ENCODE measurements at regions not wholly inside any gene's neighbourhood (a gene's known extent, or its start where the extent isn't known, plus 50 kb on each side); places are given as distances from the start of the nearest gene placed in this dataset.

DNA sequence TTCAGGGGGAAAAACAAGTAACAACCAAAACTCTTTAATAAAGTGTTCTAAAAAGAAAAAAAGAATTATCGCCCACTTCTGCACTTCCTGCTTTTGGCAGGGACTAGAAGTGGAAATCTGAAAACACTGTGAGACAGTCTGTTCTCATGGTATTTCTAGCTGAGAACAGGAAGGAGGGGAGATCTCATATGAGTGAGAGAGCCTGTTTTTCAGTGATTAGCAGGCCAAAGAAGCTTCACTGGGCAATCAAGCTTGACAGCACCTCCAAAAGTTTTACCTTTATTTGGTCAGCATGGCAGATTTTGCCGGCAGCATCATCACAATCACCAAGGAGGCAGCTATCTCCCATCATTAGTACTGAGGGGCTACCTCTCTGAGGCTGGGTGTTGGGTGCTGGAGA, 79.5 kb upstream of the ATXN1 start:
- Histone ChIP-seq H3K79me2 (ENCODE audit: control insufficient read depth, insufficient read depth, low read length, unreplicated experiment) (no peaks in the 10 kb centered on the region), H3K36me3 (ENCODE audit: insufficient read depth, low read length) (no peaks in the 10 kb centered on the region), H3K4me1 (ENCODE audit: control insufficient read depth, insufficient read depth, low read length, unreplicated experiment) (peaks cover 7% of the 10 kb centered on the region), H2AFZ (ENCODE audit: low read length, unreplicated experiment) (no peak overlapping the region), H3K4me3 (ENCODE audit: low read depth, low read length) (no peak overlapping the region), H3K27me3 (ENCODE audit: insufficient read depth, low read length) (no peaks in the 10 kb centered on the region), H3K27ac (ENCODE audit: low read depth, low read length) (no peak overlapping the region)

DNA sequence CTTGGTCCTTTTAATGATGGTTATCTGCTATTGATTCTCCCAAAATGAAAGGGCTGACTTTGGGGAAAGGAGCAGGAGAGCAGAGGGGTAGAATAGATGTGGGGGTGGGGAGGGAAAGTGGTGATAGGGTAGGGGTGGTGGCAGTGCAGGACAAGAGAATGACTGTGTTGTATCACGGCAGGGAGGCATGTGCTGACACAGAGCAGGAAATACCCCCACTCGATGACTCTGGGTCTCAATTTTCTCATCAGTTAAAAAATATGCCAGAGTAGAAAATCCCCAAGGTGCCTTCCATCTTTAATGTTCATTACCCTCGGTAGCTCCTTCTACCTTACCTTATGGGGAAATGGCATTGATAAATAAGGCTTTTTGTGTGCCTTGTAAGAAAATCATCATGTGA, 79.0 kb upstream of the ATXN1 start:
- Histone ChIP-seq H3K79me2 (ENCODE audit: control insufficient read depth, insufficient read depth, low read length, unreplicated experiment) (no peaks in the 10 kb centered on the region), H3K27ac (ENCODE audit: low read depth, low read length) (no peak overlapping the region), H2AFZ (ENCODE audit: low read length, unreplicated experiment) (no peak overlapping the region), H3K36me3 (ENCODE audit: insufficient read depth, low read length) (no peaks in the 10 kb centered on the region), H3K27me3 (ENCODE audit: insufficient read depth, low read length) (no peaks in the 10 kb centered on the region), H3K4me3 (ENCODE audit: low read depth, low read length) (no peak overlapping the region), H3K4me1 (ENCODE audit: control insufficient read depth, insufficient read depth, low read length, unreplicated experiment) (peaks cover 7% of the 10 kb centered on the region)

DNA sequence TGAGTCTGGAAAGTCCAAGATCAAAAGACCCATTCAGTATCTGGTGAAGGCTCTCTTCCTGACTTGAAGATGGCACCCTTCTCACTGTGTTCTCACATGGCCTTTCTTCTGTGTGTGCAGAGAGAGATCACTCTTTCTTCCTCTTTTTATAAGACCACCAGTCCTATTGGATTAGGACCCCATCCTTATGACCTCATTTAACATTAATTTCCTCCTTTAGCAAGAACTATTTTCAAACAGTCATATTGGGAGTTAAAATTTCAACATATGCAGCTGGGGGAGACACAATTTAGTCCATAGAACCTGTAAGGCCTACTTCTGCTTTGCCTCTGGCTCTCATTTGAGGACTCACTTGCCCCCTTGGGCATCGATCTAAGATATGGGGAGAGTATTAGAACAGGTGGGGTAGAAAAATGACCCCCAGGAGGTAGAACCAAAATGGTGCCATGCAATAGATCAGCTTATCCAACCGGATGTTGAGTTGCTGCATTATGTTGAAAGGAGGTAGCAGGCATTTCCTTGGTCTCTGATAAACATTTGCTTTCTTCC, 78.4 kb upstream of the ATXN1 start:
- Histone ChIP-seq H3K4me1 (ENCODE audit: control insufficient read depth, insufficient read depth, low read length, unreplicated experiment) (peaks cover 7% of the 10 kb centered on the region), H2AFZ (ENCODE audit: low read length, unreplicated experiment) (no peak overlapping the region), H3K27ac (ENCODE audit: low read depth, low read length) (no peak overlapping the region), H3K36me3 (ENCODE audit: insufficient read depth, low read length) (no peaks in the 10 kb centered on the region), H3K4me3 (ENCODE audit: low read depth, low read length) (no peak overlapping the region), H3K27me3 (ENCODE audit: insufficient read depth, low read length) (no peaks in the 10 kb centered on the region), H3K79me2 (ENCODE audit: control insufficient read depth, insufficient read depth, low read length, unreplicated experiment) (no peaks in the 10 kb centered on the region)

DNA sequence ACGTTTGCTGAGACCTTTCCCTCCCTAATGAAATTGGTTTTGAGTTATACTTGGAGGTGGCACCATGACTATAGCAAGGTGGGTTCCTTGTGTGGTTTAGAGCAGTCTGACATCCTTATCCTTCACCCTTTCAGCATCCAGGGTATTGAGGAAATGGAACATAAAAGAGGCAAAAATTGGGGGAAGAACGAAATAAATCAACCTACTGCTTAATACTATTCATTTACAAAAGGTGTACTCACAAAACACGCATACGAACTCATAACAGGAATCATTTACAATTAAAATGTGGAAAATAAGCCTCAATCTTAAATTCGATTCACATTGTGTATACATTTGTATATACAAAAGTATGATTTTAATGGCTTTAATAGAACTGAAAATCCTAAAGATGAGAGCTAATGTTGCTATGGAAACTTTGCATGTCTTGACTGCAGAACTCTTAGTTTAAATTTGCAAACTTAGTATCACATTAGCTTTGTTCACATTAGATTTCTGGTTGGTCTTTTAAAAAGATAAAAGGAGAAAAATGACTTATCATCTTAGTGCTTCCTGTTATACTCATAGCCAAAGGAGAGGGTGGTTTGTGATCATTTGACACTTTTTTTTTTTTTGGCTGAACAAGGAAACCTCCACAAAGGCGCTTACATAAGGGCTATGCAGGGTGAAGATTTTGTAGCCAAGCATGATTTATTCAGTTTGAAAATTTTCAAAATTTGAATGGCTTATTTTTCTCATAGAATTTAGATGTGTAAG, 76.1 kb upstream of the ATXN1 start:
- H3K4me1 ChIP-seq (ENCODE audit: control insufficient read depth, insufficient read depth, low read length, unreplicated experiment) = peaks cover 7% of the 10 kb centered on the region
- H3K79me2 ChIP-seq (ENCODE audit: control insufficient read depth, insufficient read depth, low read length, unreplicated experiment) = no peaks in the 10 kb centered on the region
- H3K36me3 ChIP-seq (ENCODE audit: insufficient read depth, low read length) = no peaks in the 10 kb centered on the region
- H3K4me3 ChIP-seq (ENCODE audit: low read depth, low read length) = no peak overlapping the region
- no peaks in the 10 kb centered on the region for H3K27me3 ChIP-seq (ENCODE audit: insufficient read depth, low read length)
- H2AFZ ChIP-seq (ENCODE audit: low read length, unreplicated experiment) = peak overlapping the region; percentile 94
- H3K27ac ChIP-seq (ENCODE audit: low read depth, low read length) = no peak overlapping the region

DNA sequence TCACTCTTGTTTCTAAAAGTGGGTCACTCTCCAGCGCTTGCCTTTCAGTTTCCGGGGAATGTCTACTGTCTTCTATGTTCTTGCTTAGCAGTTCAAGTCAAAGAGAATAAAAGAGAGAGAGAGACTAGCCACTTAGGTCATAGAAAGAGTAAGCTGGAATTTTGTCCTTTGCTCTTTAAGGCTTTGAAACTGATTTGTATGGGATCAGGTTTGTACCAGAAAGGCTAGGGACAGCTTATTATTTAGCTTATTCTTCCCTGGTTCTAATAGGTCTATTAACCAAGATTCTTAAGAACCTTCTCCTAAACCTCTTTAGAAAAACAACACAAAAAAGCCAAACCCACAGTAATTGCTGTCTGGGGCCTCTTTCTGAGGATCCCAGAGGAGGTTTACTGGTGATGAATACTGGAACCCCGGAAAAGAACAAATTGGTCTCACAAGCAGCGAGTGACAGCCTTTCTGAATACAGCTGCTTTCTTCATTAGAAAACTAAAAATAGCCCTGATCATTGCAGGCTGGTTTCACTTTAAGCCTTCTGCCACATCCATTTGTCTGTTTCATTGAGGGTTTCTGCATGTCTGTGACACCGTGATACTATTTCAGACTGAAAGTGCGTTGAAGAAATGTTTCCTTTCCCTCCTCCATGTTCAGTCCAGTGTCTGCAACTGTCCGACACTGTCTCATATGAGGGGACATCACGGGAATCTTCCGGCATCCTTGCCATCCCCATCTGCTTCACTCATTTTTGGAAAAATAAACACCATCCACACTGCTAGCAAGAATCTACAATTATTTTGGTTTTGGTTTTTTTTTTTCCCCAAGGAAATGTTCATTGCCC, 75.1 kb upstream of the ATXN1 start:
- no peaks in the 10 kb centered on the region for H3K27me3 ChIP-seq (ENCODE audit: insufficient read depth, low read length)
- no peaks in the 10 kb centered on the region for H3K79me2 ChIP-seq (ENCODE audit: control insufficient read depth, insufficient read depth, low read length, unreplicated experiment)
- H3K4me1 ChIP-seq (ENCODE audit: control insufficient read depth, insufficient read depth, low read length, unreplicated experiment) = peaks cover 7% of the 10 kb centered on the region
- H3K27ac ChIP-seq (ENCODE audit: low read depth, low read length) = no peak overlapping the region
- H3K4me3 ChIP-seq (ENCODE audit: low read depth, low read length) = peak overlapping the region; percentile 72
- H2AFZ ChIP-seq (ENCODE audit: low read length, unreplicated experiment) = peak overlapping the region; percentile 94
- no peaks in the 10 kb centered on the region for H3K36me3 ChIP-seq (ENCODE audit: insufficient read depth, low read length)

DNA sequence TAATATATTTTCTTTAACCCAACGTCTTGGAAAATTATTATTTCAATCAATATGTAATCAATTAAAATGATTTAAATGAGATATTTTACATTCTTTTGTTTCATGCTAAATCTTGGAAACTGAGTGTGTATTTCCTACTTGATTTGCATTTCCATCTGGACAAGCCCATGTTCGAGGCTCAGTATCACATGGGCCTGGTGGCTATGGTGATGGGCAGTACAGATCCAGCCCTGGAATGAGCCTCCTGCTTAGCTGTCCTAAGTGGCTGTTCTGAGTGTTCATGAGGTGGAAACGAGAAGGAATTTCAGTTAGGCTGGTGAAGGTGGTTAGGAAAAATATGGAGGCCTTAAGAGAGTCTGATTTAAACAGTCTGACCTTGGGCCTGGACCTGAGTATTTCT, 73.0 kb upstream of the ATXN1 start:
- H3K4me3 ChIP-seq (ENCODE audit: low read depth, low read length) = no peak overlapping the region
- peaks cover 7% of the 10 kb centered on the region for H3K4me1 ChIP-seq (ENCODE audit: control insufficient read depth, insufficient read depth, low read length, unreplicated experiment)
- H3K36me3 ChIP-seq (ENCODE audit: insufficient read depth, low read length) = no peaks in the 10 kb centered on the region
- no peaks in the 10 kb centered on the region for H3K79me2 ChIP-seq (ENCODE audit: control insufficient read depth, insufficient read depth, low read length, unreplicated experiment)
- H3K27me3 ChIP-seq (ENCODE audit: insufficient read depth, low read length) = no peaks in the 10 kb centered on the region
- no peak overlapping the region for H2AFZ ChIP-seq (ENCODE audit: low read length, unreplicated experiment)
- no peak overlapping the region for H3K27ac ChIP-seq (ENCODE audit: low read depth, low read length)

DNA sequence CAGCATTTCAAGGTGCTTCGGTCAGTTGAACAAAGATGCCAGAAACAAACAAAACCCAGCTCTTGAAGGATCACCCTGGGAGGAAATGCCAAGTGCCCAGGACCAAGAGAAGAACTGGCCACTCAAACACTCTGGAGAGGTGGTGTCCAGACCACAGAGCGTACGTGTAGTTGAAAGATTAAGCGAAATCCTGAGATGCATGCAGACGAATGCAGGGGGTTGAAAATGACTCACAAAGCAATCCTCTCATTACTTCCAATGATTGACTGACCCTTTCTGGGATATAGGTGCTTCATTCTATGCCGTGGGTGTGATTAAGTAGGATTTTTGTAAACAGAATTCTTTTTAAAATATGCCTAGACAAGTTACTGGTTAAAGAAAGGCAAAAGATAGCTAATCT, 71.5 kb upstream of the ATXN1 start:
- Histone ChIP-seq H3K27me3 (ENCODE audit: insufficient read depth, low read length) (no peaks in the 10 kb centered on the region; the same call in 1 of the 2 replicates), H3K79me2 (ENCODE audit: control insufficient read depth, insufficient read depth, low read length, unreplicated experiment) (no peaks in the 10 kb centered on the region), H3K4me3 (ENCODE audit: low read depth, low read length) (no peak overlapping the region), H3K27ac (ENCODE audit: low read depth, low read length) (no peak overlapping the region), H3K4me1 (ENCODE audit: control insufficient read depth, insufficient read depth, low read length, unreplicated experiment) (peaks cover 7% of the 10 kb centered on the region), H2AFZ (ENCODE audit: low read length, unreplicated experiment) (no peak overlapping the region), H3K36me3 (ENCODE audit: insufficient read depth, low read length) (no peaks in the 10 kb centered on the region)

DNA sequence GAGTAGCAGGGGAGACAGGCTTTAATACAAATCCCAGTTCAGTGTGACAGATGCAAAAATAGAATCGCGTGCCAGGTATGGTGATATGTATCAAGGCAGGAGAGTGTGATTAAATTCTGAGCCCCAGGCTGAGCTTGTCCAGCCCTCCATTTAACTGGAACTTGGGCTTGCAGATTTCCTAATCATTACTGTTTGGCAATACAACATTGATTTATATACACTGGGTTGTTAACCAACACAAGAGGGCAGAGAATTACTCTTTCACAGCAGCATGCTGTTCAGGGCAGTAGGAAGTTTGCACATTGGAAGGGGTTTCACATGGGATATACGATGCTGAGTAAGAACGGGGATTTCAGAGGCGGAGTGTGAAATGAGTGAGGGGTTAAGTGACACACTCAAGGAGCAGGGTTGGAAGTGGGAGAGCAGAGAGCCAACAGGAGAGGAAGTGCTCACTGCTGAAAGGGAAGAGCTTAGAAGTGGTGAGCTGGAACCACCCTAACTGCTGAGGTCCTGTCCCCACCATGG, 70.8 kb upstream of the ATXN1 start:
- H3K27me3 ChIP-seq (ENCODE audit: insufficient read depth, low read length) = no peaks in the 10 kb centered on the region; the same call in 1 of the 2 replicates
- no peaks in the 10 kb centered on the region for H3K36me3 ChIP-seq (ENCODE audit: insufficient read depth, low read length)
- no peaks in the 10 kb centered on the region for H3K79me2 ChIP-seq (ENCODE audit: control insufficient read depth, insufficient read depth, low read length, unreplicated experiment)
- no peak overlapping the region for H3K4me3 ChIP-seq (ENCODE audit: low read depth, low read length)
- H3K4me1 ChIP-seq (ENCODE audit: control insufficient read depth, insufficient read depth, low read length, unreplicated experiment) = peaks cover 7% of the 10 kb centered on the region
- H2AFZ ChIP-seq (ENCODE audit: low read length, unreplicated experiment) = no peak overlapping the region
- no peak overlapping the region for H3K27ac ChIP-seq (ENCODE audit: low read depth, low read length)

DNA sequence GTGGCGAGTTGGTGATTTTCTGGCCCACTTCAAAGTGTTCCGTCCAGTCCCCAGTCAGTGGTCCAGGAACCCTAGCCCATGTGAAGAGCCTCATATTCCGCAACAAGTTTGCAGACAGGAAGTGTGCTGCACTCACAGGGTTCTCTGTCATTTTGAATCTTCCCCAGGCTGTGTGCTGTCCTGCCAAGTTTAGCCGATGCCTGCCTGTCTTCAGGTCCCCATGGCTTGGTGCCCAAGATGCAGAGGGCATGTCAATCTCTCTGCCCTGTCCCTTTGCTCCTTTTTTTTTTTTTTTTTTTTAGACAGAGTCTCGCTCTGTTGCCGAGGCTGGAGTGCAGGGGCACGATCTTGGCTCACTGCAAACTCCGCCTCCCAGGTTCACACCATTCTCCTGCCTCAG, 69.9 kb upstream of the ATXN1 start:
- Histone ChIP-seq H3K36me3 (ENCODE audit: insufficient read depth, low read length) (no peaks in the 10 kb centered on the region), H3K4me3 (ENCODE audit: low read depth, low read length) (no peak overlapping the region), H3K4me1 (ENCODE audit: control insufficient read depth, insufficient read depth, low read length, unreplicated experiment) (peaks cover 3% of the 10 kb centered on the region), H3K27ac (ENCODE audit: low read depth, low read length) (no peak overlapping the region), H3K27me3 (ENCODE audit: insufficient read depth, low read length) (no peaks in the 10 kb centered on the region; the same call in 1 of the 2 replicates), H3K79me2 (ENCODE audit: control insufficient read depth, insufficient read depth, low read length, unreplicated experiment) (no peaks in the 10 kb centered on the region), H2AFZ (ENCODE audit: low read length, unreplicated experiment) (no peak overlapping the region)

DNA sequence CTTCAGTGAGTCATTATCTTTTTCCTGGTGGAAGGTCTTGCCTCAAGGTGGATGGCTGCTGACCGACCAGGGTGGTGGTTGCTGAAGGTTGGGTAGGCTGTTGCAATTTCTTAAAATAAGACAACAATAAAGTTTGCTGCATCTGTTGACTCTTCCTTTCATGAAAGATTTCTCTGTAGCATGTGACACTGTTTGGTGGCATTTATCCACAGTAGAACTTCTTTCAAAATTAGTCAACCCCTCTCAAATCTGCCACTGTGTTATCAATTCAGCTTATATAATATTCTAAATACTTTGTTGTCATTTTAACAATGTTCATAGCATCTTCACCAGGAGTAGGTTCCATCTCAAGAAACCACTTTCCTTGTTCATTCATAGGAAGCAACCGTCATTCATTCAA, 66.8 kb upstream of the ATXN1 start:
- H3K36me3 ChIP-seq (ENCODE audit: insufficient read depth, low read length) = no peaks in the 10 kb centered on the region
- no peak overlapping the region for H3K27ac ChIP-seq (ENCODE audit: low read depth, low read length)
- H3K4me3 ChIP-seq (ENCODE audit: low read depth, low read length) = no peak overlapping the region
- H3K79me2 ChIP-seq (ENCODE audit: control insufficient read depth, insufficient read depth, low read length, unreplicated experiment) = no peaks in the 10 kb centered on the region
- no peaks in the 10 kb centered on the region for H3K4me1 ChIP-seq (ENCODE audit: control insufficient read depth, insufficient read depth, low read length, unreplicated experiment)
- H2AFZ ChIP-seq (ENCODE audit: low read length, unreplicated experiment) = no peak overlapping the region
- peaks cover 6% of the 10 kb centered on the region; the same call in 1 of the 2 replicates for H3K27me3 ChIP-seq (ENCODE audit: insufficient read depth, low read length)
